RWPE2 (cell line): ENCODE measurements at regions not wholly inside any gene's neighbourhood (a gene's known extent, or its start where the extent isn't known, plus 50 kb on each side); places are given as distances from the start of the nearest gene placed in this dataset.

Source experiments
- ATAC-seq: fragments of 200-7000 bp; cut with Tn5 transposase; 3 replicates; pipeline ENCODE4 v1.9.1; 2021; ENCODE audit warnings: low read depth
- DNase-seq: peaks from one replicate; pipeline ENCODE4 v3.0.0-alpha.2; 2020; ENCODE audit warnings: low spot score
- H3K27ac ChIP-seq: fragments of 450-650 bp; 2 replicates; pipeline ENCODE4 v1.5.1; 2017; ENCODE audit warnings: mild to moderate bottlenecking; ENCODE audit not compliant: poor library complexity, severe bottlenecking
- H3K27me3 ChIP-seq: fragments of 250-450 bp; sonication (Bioruptor Pico); 2 replicates; pipeline ENCODE4 v1.5.1; 2021; ENCODE audit warnings: mild to moderate bottlenecking, moderate library complexity; ENCODE audit not compliant: insufficient read depth, poor library complexity, severe bottlenecking
- H3K36me3 ChIP-seq: fragments of 250-450 bp; sonication (Bioruptor Pico); 2 replicates; pipeline ENCODE4 v1.5.1; 2020; ENCODE audit warnings: low read depth, mild to moderate bottlenecking, moderate library complexity
- H3K4me1 ChIP-seq: fragments of 250-450 bp; sonication (Bioruptor Pico); 2 replicates; pipeline ENCODE4 v1.5.1; 2021; ENCODE audit warnings: mild to moderate bottlenecking, moderate library complexity; ENCODE audit not compliant: insufficient read depth, poor library complexity, severe bottlenecking
- H3K4me3 ChIP-seq: fragments of 250-450 bp; sonication (Bioruptor Pico); 2 replicates; pipeline ENCODE4 v1.5.1; 2021; ENCODE audit warnings: mild to moderate bottlenecking, moderate library complexity; ENCODE audit not compliant: severe bottlenecking
- H3K9me3 ChIP-seq: fragments of 250-450 bp; sonication (Bioruptor Pico); 2 replicates; pipeline ENCODE4 v1.5.1; 2021; ENCODE audit warnings: mild to moderate bottlenecking, moderate library complexity; ENCODE audit not compliant: severe bottlenecking
- CTCF ChIP-seq: fragments of 450-650 bp; IDR thresholded peaks from one replicate; pipeline ENCODE4 v1.5.1; 2017; ENCODE audit warnings: mild to moderate bottlenecking, moderate library complexity; ENCODE audit not compliant: poor library complexity, severe bottlenecking

- ATAC-seq (no peak), DNase-seq (no peak)
Observed at GRCh38 chr20:40110311-40110831, 578.7 kb downstream of the MAFB start.

GRCh38 chr20:40109136-40109535, 579.9 kb downstream of the MAFB start:
- H3K27me3 ChIP-seq = peaks cover 5% of the 10 kb centered on the region
- no peak for TF ChIP-seq CTCF
- no peaks in the 10 kb centered on the region for H3K36me3 ChIP-seq
- H3K27ac ChIP-seq = no peak overlapping the region
- no peaks in the 10 kb centered on the region for H3K9me3 ChIP-seq
- no peak for ATAC-seq
- no peak overlapping the region for H3K4me3 ChIP-seq
- H3K4me1 ChIP-seq = no peaks in the 10 kb centered on the region
- no peak for DNase-seq

More at GRCh38 chr20:40110311-40110831, 578.7 kb downstream of the MAFB start:
- Histone ChIP-seq H3K4me3 (no peak overlapping the region), H3K27ac (no peak overlapping the region), H3K27me3 (peaks cover 5% of the 10 kb centered on the region), H3K9me3 (no peaks in the 10 kb centered on the region), H3K36me3 (no peaks in the 10 kb centered on the region), H3K4me1 (no peaks in the 10 kb centered on the region)
- TF ChIP-seq CTCF = no peak

GRCh38 chr20:40108321-40108720, 580.7 kb downstream of the MAFB start:
- DNase-seq (no peak), ATAC-seq (no peak)
- H3K27me3 ChIP-seq = no peaks in the 10 kb centered on the region
- no peak for TF ChIP-seq CTCF
- no peak overlapping the region for H3K4me3 ChIP-seq
- H3K36me3 ChIP-seq = no peaks in the 10 kb centered on the region
- no peaks in the 10 kb centered on the region for H3K9me3 ChIP-seq
- H3K27ac ChIP-seq = no peak overlapping the region
- no peaks in the 10 kb centered on the region for H3K4me1 ChIP-seq

- Histone ChIP-seq H3K36me3 (no peaks in the 10 kb centered on the region), H3K9me3 (no peaks in the 10 kb centered on the region), H3K27ac (no peak overlapping the region), H3K4me1 (no peaks in the 10 kb centered on the region), H3K27me3 (peaks cover 6% of the 10 kb centered on the region), H3K4me3 (no peak overlapping the region)
- no peak for TF ChIP-seq CTCF
- ATAC-seq = no peak
- no peak for DNase-seq
Observed at GRCh38 chr20:40104959-40105358, 584.1 kb downstream of the MAFB start.

- H3K4me1 ChIP-seq = no peaks in the 10 kb centered on the region
- H3K4me3 ChIP-seq = no peak overlapping the region
- TF ChIP-seq CTCF = no peak
- DNase-seq = no peak
- no peak overlapping the region for H3K27ac ChIP-seq
- peaks cover 6% of the 10 kb centered on the region for H3K27me3 ChIP-seq
- no peak for ATAC-seq
- no peaks in the 10 kb centered on the region for H3K36me3 ChIP-seq
- no peaks in the 10 kb centered on the region for H3K9me3 ChIP-seq
Observed at GRCh38 chr20:40103420-40103819, 585.6 kb downstream of the MAFB start.
